GM21390 (cell line): ENCODE measurements at regions not wholly inside any gene's neighbourhood (a gene's known extent, or its start where the extent isn't known, plus 50 kb on each side); places are given as distances from the start of the nearest gene placed in this dataset.
"Not testable (repeated sequence)": the region's sequence is repeated elsewhere in the genome, so short reads cannot be mapped to it uniquely, and the experiment has no call there.

Experiments
- ATAC-seq: cut with Tn5 transposase; IDR thresholded peaks from one replicate; pipeline ENCODE4 v1.9.1; 2021; ENCODE audit not compliant: unreplicated experiment

GRCh38 chr2:195572895-195573683 lies 83.9 kb upstream of the SLC39A10 start:
- ATAC-seq, result no peak

- ATAC-seq, result no peak
Measured at GRCh38 chr2:195570329-195570728, 86.7 kb upstream of the SLC39A10 start.

- no peak for ATAC-seq
Measured at GRCh38 chr2:195569255-195569654, 87.8 kb upstream of the SLC39A10 start.

DNA sequence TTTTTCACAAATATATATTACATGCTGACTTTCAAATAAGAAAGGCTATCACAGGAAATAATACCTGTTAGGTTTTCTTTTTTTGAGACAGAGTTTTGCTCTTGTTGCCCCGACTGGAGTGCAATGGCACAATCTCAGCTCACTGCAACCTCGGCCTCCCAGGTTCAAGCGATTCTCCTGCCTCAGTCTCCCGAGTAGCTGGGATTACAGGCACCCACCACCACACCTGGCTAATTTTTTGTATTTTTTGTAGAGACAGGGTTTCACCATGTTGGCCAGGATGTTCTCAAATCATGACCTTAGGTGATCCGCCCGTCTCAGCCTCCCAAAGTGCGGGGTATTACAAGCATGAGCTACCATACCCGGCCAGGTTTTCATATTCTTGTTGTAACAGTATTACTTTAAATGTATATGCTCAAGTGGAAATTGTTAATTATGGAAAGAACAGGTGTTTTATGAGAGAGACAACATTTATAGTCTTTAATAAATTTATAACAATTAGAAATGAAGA lies 92.3 kb upstream of the SLC39A10 start:
- not testable (repeated sequence) for ATAC-seq

DNA sequence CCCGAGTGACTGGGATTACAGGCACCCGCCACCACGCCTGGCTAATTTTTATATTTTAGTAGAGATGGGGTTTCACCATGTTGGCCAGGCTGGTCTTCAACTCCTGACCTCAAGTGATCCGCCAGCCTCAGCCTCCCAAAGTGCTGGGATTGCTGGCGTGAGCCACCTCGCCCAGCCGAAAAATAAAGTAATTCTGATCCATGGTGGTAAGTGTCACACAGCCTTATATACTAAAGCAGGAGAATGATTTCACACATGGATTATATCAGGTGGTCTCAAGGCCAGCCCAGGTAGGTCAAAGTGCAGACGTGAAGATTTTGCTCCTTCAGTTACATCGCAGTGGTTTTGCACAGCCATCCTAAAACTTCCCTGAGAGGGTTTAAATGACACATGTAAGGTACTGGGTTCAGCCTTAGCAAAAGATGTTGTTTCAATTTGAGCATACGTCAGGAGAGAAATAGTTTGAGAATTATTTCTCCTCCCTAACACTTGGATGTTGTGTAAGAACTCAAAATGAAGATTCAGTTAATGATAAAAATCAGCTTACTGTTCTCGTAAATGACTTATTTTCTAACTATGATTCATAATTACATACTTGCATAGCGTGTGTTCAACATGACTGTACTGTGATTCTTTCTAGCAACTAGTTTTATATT lies 93.0 kb upstream of the SLC39A10 start:
- no peak for ATAC-seq

GRCh38 chr2:195562570-195563566 lies 94.2 kb upstream of the SLC39A10 start:
- ATAC-seq, result no peak

DNA sequence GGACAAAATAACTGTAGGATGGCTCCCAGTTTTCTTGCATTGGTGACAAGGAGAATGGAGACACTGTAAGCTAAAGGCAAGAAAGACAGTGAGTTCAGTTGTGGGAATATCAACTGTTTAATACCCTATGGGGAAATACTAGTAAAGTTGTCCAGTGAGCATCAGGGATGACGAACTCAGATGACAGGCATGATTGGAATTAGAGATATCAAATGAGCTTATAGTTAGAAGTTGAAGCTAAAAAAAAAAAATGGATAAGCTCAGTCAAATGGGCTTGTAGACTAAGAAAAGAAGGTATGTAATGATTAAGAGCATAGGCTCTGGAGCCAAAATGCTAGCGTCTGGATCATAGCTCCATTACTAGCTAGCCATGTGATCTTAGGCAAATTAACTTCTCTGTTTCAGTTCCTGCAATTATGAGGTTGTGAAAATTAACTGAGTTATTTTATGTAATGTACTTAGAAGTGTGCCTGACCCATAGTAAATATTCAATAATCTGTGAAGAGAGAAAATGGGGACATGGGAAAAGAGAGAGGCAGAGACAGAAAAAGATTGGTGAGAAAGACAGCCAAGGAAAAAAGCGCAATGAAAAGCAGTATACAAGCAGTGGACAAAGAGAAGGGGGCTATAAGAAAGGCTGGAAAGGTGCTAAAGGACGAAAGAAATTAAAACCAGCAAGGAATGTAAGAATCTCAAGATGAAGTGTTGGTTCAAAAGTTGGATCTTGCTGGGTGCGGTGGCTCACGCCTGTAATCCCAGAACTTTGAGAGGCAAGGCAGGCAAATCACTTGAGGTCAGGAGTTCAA lies 95.7 kb upstream of the SLC39A10 start:
- peak; percentile 43 for ATAC-seq

GRCh38 chr2:195560209-195560895 lies 96.7 kb upstream of the SLC39A10 start:
- no peak for ATAC-seq

- ATAC-seq, result peak; percentile 85
Measured at GRCh38 chr2:195559431-195559914, 97.6 kb upstream of the SLC39A10 start.

DNA sequence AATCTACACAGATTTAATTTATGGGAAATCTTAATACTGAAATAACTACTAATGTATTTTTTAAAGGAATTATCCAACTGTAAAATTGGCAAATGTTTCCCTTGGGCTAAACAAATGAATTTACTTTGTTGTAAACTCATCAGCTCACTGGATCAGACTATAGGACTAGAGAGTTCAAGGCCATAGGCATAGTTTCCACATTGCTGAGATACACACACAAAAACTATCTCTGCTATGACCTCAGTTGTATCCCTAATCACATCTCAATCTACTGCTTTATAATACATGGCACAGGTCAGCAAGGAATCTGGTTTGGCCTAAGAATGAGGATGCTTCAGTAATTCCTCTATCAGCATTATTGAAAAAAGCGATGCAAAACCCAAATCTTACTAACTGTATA lies 101.1 kb upstream of the SLC39A10 start:
- no peak for ATAC-seq

- ATAC-seq, result no peak
Measured at GRCh38 chr2:195552581-195552980, 104.4 kb upstream of the SLC39A10 start.

- no peak for ATAC-seq
Measured at GRCh38 chr2:195548198-195548940, 108.7 kb upstream of the SLC39A10 start.

DNA sequence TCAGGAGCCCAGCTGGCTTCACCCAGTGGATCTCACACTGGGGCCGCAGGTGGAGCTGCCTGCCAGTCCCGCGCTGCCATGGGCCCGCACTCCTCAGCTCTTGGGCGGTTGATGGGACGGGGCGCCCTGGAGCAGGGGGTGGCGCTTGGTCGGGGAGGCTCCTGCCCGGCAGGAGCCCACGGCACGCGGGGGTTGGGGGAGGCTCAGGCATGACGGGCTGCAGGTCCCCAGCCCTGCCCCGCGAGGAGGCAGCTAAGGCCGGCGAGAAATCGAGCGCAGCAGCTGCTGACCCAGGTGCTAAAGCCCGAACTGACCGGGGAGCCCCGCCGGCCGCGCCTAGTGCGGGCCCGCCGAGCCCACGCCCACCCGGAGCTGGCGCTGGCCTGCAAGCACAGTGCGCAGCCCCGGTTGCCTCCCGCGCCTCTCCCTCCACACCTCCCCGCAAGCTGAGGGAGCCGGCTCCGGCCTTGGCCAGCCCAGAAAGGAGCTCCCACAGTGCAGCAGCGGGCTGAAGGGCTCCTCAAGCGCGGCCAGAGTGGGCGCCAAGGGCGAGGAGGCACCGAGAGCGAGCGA lies 109.7 kb upstream of the SLC39A10 start:
- ATAC-seq, result not testable (repeated sequence)

DNA sequence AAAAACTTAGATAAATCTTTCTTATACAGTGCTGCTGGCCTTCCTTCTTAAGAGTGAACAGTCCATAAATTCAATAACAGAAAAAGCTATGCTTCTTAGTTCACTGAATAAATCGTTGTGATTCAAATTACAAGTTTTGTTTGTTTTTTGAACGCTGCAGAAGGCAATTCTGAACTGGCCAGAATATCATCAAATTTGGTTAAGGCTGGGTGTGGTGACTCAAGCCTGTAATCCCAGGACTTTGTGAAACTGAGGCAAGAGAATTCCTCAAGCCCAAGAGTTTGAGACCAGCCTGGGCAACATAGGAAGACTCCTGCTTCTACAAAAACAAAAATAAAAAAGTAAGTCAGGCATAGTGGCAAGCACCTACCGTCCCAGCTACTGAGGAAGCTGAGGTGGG lies 111.2 kb upstream of the SLC39A10 start:
- ATAC-seq, result no peak

DNA sequence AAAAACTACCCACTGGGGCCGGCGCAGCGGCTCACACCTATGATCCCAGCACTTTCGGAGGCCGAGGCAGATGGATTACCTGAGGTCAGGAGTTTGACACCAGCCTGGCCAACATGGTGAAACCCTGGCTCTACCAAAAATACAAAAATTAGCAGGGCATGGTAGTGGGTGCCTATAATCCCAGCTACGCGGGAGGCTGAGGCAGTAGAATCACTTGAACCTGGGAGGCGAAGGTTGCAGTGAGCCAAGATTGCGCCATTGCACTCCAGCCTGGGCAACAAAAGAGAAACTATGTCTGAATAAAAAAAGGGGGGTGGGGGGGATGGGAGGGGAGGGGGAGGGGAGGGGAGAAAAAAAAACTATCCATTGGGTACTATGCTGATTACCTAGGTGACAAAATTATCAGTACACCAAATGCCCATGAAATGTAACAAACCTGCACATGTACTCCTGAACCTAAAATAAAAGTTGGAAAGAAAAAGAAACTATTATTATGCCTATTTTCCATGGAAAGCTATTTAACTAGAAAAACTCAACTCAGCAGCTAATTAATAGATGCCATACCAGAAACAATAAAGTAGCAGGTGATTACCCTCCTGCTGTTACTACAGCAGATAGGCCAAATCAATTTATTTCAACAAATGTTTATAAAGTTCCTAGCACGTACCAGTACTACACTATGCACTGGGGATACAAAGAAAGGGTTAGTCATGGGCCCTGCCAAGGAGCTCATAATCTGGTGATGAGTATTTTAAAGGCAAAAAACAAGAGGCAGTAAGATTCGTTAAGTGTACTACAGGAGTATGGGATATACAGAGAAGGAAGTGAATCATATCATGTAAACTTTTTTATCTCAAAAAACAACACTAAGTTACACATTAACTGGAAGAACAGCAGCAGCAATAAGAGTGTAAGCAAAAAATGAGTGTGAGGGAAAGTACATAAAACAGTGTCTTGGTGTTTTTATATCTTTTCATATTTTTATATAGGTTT lies 112.8 kb upstream of the SLC39A10 start:
- ATAC-seq, result peak; percentile 95

- ATAC-seq, result no peak
Measured at GRCh38 chr2:195543063-195543462, 114.0 kb upstream of the SLC39A10 start.

- ATAC-seq, result no peak
Measured at GRCh38 chr2:195542067-195542466, 115.0 kb upstream of the SLC39A10 start.
